ENCODE measurements at regions not wholly inside any gene's neighbourhood (a gene's known extent, or its start where the extent isn't known, plus 50 kb on each side); places are given as distances from the start of the nearest gene placed in this dataset.

GRCh38 chr13:39132286-39133230 lies 94.3 kb downstream of the NHLRC3 start:
- no peak overlapping the region for H3K27ac Mint-ChIP-seq
- Histone ChIP-seq H3K36me3 (ENCODE audit: control insufficient read depth, insufficient read depth, low read length) (no peaks in the 10 kb centered on the region), H3K9me3 (ENCODE audit: control insufficient read depth, low read length) (no peaks in the 10 kb centered on the region), H3K27ac (ENCODE audit: low read depth, low read length) (no peak overlapping the region), H3K9ac (ENCODE audit: extremely low read depth, low read length, poor library complexity, severe bottlenecking) (no peak overlapping the region), H3K4me1 (ENCODE audit: control insufficient read depth, insufficient read depth, low read length) (no peaks in the 10 kb centered on the region), H3K4me3 (ENCODE audit: low read length) (no peak overlapping the region), H3K27me3 (ENCODE audit: control insufficient read depth, insufficient read depth, low read length, poor library complexity, severe bottlenecking) (no peaks in the 10 kb centered on the region)
- H3K9me3 Mint-ChIP-seq: no peaks in the 10 kb centered on the region
- H3K4me3 Mint-ChIP-seq: no peak overlapping the region
- peaks cover 21% of the 10 kb centered on the region for H3K4me1 Mint-ChIP-seq
- H3K27me3 Mint-ChIP-seq (ENCODE audit: insufficient read depth): no peaks in the 10 kb centered on the region
- H3K36me3 Mint-ChIP-seq (ENCODE audit: low read depth): no peaks in the 10 kb centered on the region
- 81 to 92% methylated on average over 2 to 4 of the region's 4 CpGs for WGBS, 2 experiments (ENCODE audit: insufficient coverage in 1 of 2, insufficient read length in 1 of 2)
- TF ChIP-seq, protein P1, sequence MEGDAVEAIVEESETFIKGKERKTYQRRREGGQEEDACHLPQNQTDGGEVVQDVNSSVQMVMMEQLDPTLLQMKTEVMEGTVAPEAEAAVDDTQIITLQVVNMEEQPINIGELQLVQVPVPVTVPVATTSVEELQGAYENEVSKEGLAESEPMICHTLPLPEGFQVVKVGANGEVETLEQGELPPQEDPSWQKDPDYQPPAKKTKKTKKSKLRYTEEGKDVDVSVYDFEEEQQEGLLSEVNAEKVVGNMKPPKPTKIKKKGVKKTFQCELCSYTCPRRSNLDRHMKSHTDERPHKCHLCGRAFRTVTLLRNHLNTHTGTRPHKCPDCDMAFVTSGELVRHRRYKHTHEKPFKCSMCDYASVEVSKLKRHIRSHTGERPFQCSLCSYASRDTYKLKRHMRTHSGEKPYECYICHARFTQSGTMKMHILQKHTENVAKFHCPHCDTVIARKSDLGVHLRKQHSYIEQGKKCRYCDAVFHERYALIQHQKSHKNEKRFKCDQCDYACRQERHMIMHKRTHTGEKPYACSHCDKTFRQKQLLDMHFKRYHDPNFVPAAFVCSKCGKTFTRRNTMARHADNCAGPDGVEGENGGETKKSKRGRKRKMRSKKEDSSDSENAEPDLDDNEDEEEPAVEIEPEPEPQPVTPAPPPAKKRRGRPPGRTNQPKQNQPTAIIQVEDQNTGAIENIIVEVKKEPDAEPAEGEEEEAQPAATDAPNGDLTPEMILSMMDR (conservative IDR thresholded peaks at IDR 0.05): no peak
- DNase-seq: no peak

DNA sequence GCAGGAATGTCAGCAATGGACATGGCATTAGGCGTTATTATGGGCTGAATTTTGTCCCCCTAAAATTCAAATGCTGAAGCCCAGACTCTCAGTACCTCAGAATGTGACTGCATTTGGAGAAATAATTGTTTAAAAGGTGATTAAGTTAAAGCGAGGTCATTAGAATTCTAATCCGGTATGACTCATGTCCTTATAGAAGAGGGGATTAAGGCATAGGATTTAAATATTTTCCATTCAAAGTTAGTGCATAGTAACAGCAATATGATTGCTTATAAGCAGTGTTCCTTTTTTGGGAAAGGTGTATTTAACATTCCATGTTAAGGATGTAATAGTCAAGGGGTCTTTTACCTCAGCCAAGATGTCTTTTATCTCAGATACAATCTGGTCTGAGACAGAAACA lies 95.5 kb downstream of the NHLRC3 start:
- H3K9me3 Mint-ChIP-seq: no peaks in the 10 kb centered on the region
- H3K27ac ChIP-seq (ENCODE audit: low read depth, low read length): no peak overlapping the region
- TF ChIP-seq, protein P1 (conservative IDR thresholded peaks at IDR 0.05): no peak
- H3K36me3 Mint-ChIP-seq (ENCODE audit: low read depth): no peaks in the 10 kb centered on the region
- no peaks in the 10 kb centered on the region for H3K27me3 ChIP-seq (ENCODE audit: control insufficient read depth, insufficient read depth, low read length, poor library complexity, severe bottlenecking)
- H3K27me3 Mint-ChIP-seq (ENCODE audit: insufficient read depth): no peaks in the 10 kb centered on the region
- no peak overlapping the region for H3K4me3 Mint-ChIP-seq
- no peak for DNase-seq
- no peak overlapping the region for H3K9ac ChIP-seq (ENCODE audit: extremely low read depth, low read length, poor library complexity, severe bottlenecking)
- no peaks in the 10 kb centered on the region for H3K36me3 ChIP-seq (ENCODE audit: control insufficient read depth, insufficient read depth, low read length)
- H3K4me1 ChIP-seq (ENCODE audit: control insufficient read depth, insufficient read depth, low read length): no peaks in the 10 kb centered on the region
- no peak overlapping the region for H3K4me3 ChIP-seq (ENCODE audit: low read length)
- H3K9me3 ChIP-seq (ENCODE audit: control insufficient read depth, low read length): no peaks in the 10 kb centered on the region
- whole genome bisulfite sequencing, 2 experiments (ENCODE audit: insufficient coverage in 1 of 2, insufficient read length in 1 of 2): 95 to 96% methylated on average over 3 of the region's 3 CpGs
- H3K27ac Mint-ChIP-seq: no peak overlapping the region
- H3K4me1 Mint-ChIP-seq: peaks cover 14% of the 10 kb centered on the region

DNA sequence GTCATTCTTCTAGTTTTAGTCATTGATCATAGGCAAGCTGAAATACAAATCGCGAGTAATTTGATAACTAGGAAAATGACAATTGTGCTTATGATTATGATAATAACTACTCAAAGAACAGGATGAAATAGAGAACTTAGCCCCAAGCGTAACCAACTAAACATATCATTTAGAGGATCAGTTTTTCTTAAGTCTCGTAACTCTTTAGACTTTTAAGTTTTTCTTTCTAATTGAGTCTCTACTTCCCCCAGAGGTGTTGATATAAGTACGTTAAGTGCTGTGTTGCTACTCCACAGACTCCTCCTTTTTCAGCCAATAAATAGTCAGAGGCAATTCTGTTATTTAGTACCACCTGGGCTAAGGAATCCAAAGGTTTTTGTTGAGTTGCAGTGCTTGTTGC lies 96.3 kb downstream of the NHLRC3 start:
- H3K4me3 Mint-ChIP-seq: no peak overlapping the region
- no peak for DNase-seq
- H3K27ac Mint-ChIP-seq: no peak overlapping the region
- Histone ChIP-seq H3K27ac (ENCODE audit: low read depth, low read length) (no peak overlapping the region), H3K4me3 (ENCODE audit: low read length) (no peak overlapping the region), H3K27me3 (ENCODE audit: control insufficient read depth, insufficient read depth, low read length, poor library complexity, severe bottlenecking) (no peaks in the 10 kb centered on the region), H3K9me3 (ENCODE audit: control insufficient read depth, low read length) (no peaks in the 10 kb centered on the region), H3K36me3 (ENCODE audit: control insufficient read depth, insufficient read depth, low read length) (no peaks in the 10 kb centered on the region), H3K9ac (ENCODE audit: extremely low read depth, low read length, poor library complexity, severe bottlenecking) (no peak overlapping the region), H3K4me1 (ENCODE audit: control insufficient read depth, insufficient read depth, low read length) (no peaks in the 10 kb centered on the region)
- TF ChIP-seq, protein P1 (conservative IDR thresholded peaks at IDR 0.05): no peak
- WGBS, 2 experiments (ENCODE audit: insufficient coverage in 1 of 2, insufficient read length in 1 of 2): 98% methylated on average over 5 of the region's 5 CpGs; no CpG with 5 or more reads in 1 of the 2 experiments
- H3K9me3 Mint-ChIP-seq: no peaks in the 10 kb centered on the region
- H3K36me3 Mint-ChIP-seq (ENCODE audit: low read depth): no peaks in the 10 kb centered on the region
- H3K27me3 Mint-ChIP-seq (ENCODE audit: insufficient read depth): no peaks in the 10 kb centered on the region
- H3K4me1 Mint-ChIP-seq: peaks cover 6% of the 10 kb centered on the region
